GM06990 (cell line): ENCODE measurements at regions not wholly inside any gene's neighbourhood (a gene's known extent, or its start where the extent isn't known, plus 50 kb on each side); places are given as distances from the start of the nearest gene placed in this dataset.

Experiments
- DNase-seq: peaks from one replicate; pipeline ENCODE4 v3.0.0-alpha.2; 2011; ENCODE audit not compliant: insufficient read length; ENCODE audit errors: extremely low read depth
- H3K27me3 ChIP-seq: replicated peaks from 2 replicates; pipeline ENCODE4 v1.6.0; 2011; ENCODE audit warnings: low read length; ENCODE audit not compliant: control insufficient read depth, insufficient read depth
- H3K36me3 ChIP-seq: 2 replicates; pipeline ENCODE4 v1.5.1; 2011; ENCODE audit warnings: low read length; ENCODE audit not compliant: control insufficient read depth, insufficient read depth
- H3K4me3 ChIP-seq: replicated peaks from 2 replicates; pipeline ENCODE4 v1.5.1; 2011; ENCODE audit warnings: low read depth, mild to moderate bottlenecking, control low read depth, low read length
- CTCF ChIP-seq: IDR thresholded peaks from 2 replicates; pipeline ENCODE4 v1.5.1; 2011; ENCODE audit warnings: low read length, control low read depth, mild to moderate bottlenecking, inconsistent platforms; ENCODE audit not compliant: insufficient read depth, poor library complexity, severe bottlenecking

- TF ChIP-seq CTCF = no peak
- Histone ChIP-seq H3K4me3 (no peak overlapping the region), H3K36me3 (no peaks in the 10 kb centered on the region), H3K27me3 (no peaks in the 10 kb centered on the region; the same call in 1 of the 2 replicates)
- no peak for DNase-seq
These were observed 388.0 kb downstream of the ACTL7B start for GRCh38 chr9:108467653-108468324.

GRCh38 chr9:108467161-108467560 is 388.6 kb downstream of the ACTL7B start:
- no peak for TF ChIP-seq CTCF
- no peaks in the 10 kb centered on the region; the same call in 1 of the 2 replicates for H3K27me3 ChIP-seq
- no peaks in the 10 kb centered on the region for H3K36me3 ChIP-seq
- H3K4me3 ChIP-seq = no peak overlapping the region
- no peak for DNase-seq

GRCh38 chr9:108466304-108466703 is 389.5 kb downstream of the ACTL7B start:
- no peak for DNase-seq
- H3K27me3 ChIP-seq = no peaks in the 10 kb centered on the region; the same call in 1 of the 2 replicates
- TF ChIP-seq CTCF = no peak
- H3K36me3 ChIP-seq = no peaks in the 10 kb centered on the region
- no peak overlapping the region for H3K4me3 ChIP-seq

- no peak for TF ChIP-seq CTCF
- DNase-seq = no peak
- H3K36me3 ChIP-seq = no peaks in the 10 kb centered on the region
- H3K4me3 ChIP-seq = no peak overlapping the region
- no peaks in the 10 kb centered on the region for H3K27me3 ChIP-seq
These were observed 391.7 kb downstream of the ACTL7B start for GRCh38 chr9:108463932-108464606.

GRCh38 chr9:108456903-108457302 is 398.9 kb downstream of the ACTL7B start:
- no peaks in the 10 kb centered on the region for H3K36me3 ChIP-seq
- no peaks in the 10 kb centered on the region for H3K27me3 ChIP-seq
- no peak for TF ChIP-seq CTCF
- DNase-seq = no peak
- no peak overlapping the region for H3K4me3 ChIP-seq
